ENCODE measurements at regions not wholly inside any gene's neighbourhood (a gene's known extent, or its start where the extent isn't known, plus 50 kb on each side); places are given as distances from the start of the nearest gene placed in this dataset.

GRCh38 chr12:63318933-63319332 lies 167.9 kb upstream of the AVPR1A start:
- no peak for DNase-seq

GRCh38 chr12:63318313-63318712 lies 167.3 kb upstream of the AVPR1A start:
- DNase-seq, result no peak

- DNase-seq, result no peak
Measured at GRCh38 chr12:63317880-63318279, 166.9 kb upstream of the AVPR1A start.

- no peak for DNase-seq
Measured at GRCh38 chr12:63317286-63317846, 166.4 kb upstream of the AVPR1A start.

DNA sequence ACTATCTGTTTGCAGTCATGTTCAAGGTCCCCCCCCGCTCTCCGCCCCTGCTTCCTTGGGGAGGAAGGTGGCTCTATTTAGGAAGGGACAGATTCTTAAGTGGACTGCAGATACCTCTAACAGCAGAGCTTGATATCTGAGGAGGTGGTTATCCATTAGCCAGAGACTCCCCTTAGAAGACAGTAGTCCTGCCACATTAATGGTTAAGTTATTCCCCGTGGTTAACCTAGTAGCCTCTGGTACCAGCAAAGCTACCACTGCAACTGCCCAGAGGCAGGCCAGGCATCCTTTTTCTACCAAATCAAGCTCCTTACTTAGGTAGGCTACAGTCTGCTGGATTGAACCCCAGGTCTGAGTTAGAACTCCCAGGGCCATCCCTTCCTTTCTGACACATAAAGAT lies 162.1 kb upstream of the AVPR1A start:
- no peak for DNase-seq

DNA sequence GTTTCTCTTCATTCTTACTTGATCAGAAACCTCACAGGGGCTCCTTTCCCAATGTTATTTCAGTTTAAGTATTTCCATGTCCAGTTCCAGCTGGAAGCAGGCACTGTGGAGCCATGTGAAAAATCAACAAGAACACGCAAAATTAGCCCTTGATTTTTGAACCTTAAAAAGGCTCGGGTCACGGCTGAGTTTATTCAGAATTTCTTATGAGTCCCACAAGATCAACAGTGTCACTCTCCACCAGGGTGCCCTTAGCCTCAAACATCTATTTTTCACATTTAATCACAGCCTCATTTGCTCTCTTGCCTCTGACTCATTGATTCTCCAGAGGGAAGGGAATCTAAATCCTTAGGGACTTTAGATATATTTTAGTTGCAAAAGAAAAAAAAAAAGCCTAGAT lies 157.7 kb upstream of the AVPR1A start:
- no peak for DNase-seq

- DNase-seq, result no peak
Measured at GRCh38 chr12:63307849-63308248, 156.8 kb upstream of the AVPR1A start.

DNA sequence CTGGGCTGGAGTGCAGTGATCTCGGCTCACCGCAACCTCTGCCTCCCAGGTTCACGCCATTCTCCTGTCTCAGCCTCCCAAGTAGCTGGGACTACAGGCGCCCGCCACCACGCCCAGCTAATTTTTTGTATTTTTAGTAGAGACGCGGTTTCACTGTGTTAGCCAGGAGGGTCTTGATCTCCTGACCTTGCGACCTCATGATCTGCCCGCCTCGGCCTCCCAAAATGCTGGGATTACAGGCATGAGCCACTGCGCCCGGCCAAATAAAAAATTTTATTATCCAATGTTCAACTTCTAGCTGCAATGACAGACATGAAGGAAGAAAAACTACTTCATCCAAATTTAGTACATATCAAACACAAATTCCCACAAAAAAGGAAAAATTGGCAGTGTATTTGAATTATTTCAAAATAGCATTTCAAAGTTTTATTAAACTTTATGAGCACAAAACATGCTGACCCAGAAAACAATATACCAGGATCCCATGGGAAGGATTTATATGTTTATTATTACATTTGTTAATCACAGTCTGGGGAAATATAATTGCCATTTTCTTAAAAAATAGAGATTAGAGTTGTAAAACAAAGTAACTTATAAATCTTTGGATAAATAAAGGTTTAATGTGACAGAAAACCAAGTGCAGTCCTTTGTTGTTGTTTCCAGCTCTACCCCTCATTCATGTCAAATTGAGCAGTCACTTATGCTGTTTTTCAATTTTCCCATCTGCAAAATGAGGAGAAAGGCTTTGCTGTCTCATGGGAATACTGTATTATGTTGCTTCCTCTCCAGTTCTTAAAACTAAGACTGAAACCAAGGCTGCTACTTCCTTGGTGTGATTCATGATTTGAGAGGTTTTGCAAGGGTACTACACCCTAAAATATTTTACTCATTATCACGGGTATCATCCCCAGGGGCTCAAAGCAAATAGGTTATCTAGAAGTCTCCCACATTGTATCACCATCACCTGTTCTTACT lies 155.2 kb upstream of the AVPR1A start:
- no peak for DNase-seq

DNA sequence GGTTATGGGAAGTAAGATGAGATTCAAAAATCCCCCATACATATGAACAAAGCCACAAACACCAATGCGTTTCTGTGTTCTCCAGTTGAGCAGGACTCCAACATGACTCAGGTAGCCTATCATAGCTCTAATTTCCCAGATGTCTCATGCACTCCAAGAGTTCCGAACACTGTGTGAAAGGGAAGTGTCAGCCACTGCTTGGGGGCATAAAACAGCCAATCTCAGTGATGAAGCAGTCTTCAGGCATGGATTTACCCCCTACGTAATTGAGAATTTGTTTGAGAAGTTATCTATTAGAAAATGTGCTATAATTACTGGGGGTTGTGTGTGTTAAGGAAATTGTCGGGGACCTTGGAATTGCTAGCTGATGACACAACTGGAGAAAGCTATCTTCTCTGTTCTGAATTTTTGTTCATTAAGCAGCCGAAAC lies 153.9 kb upstream of the AVPR1A start:
- DNase-seq, result no peak

- no peak for DNase-seq
Measured at GRCh38 chr12:63302941-63303536, 152.0 kb upstream of the AVPR1A start.

DNA sequence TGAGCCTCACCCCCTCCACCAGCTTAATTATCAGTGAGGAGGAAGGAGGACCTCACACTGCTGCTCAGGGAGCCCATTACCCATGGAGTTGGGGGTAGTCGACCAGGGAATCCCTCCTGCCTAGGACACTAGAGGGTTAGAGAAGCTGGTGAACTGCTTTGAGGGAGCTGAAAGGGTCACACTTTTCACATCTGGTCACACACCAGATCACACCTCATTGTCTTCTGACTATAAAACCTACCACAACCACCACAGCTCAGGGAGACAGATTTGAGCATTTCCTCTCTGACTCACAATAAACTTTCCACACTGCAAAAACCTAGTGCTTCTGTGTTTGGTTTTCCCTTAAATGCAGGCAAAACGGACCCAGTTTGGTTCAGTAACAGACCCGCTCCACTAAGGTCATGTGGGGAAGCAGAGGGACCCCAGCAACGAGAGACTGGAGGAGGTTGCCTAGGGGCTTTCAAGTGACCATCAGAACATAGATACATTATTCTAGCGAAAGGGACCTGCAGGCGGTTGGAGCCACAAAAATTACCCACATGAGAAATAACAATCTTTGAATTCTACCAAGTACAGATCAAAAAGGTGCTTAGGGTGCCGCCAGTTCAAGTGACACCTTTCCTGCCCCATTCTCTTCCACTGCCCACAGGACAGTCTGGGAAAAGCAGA lies 151.4 kb upstream of the AVPR1A start:
- DNase-seq, result no peak

GRCh38 chr12:63301311-63301710 lies 150.3 kb upstream of the AVPR1A start:
- DNase-seq, result no peak

- DNase-seq, result no peak
Measured at GRCh38 chr12:63298386-63298930, 147.5 kb upstream of the AVPR1A start.

DNA sequence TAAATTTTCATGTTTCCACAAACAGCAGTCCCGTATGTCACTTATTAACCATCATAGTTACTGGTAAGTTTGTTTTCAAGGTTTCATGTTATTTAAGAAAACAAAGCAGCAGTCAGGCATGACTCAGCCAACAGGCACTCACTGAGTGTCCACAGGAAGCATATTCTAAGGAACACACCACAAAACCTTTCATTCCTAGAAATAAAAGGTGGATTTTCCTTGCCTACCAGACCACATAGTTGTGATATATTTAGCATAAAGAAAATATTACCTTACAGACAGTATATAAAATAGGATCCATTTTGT lies 143.3 kb upstream of the AVPR1A start:
- DNase-seq, result no peak

- DNase-seq, result no peak
Measured at GRCh38 chr12:63292471-63293221, 141.6 kb upstream of the AVPR1A start.

DNA sequence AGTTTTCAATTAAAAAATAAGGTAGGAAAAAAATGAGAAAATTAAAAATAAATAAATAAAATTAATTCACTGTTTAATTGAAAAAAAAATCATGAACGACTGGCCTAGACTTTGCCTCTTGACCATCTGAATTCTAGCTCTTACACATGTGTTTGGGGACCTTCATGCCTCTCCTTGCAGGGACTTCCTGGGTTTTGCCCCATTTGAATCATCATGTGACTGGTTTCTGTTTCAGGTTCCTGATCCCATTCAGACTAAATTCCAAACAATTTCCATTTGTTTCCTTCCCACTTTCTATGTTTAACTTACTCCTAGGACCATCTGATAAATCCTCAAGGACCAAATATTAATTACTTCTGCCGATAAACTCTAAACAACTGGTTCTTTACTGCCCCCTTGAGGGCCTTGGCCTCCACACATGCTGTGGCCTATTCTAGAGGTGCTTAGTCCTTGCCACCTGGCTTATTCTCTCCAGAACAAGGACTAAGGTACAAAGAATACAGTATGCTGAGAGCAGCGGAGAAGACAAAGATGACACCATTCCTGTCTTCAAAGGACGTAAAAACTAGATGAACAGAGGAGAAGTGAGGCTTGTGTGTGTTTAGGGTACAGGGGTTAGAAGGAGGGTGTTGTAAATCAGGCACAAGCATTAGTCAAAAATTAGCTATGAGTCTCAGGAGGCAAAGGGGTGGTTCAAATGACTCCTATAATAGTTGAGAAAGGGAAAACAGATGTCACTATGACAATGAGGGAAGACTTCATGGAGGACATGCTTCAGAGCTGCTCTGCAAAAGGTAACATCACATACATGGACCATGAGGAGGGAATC lies 125.8 kb upstream of the AVPR1A start:
- no peak for DNase-seq

GRCh38 chr12:63266988-63267387 lies 116.0 kb upstream of the AVPR1A start:
- DNase-seq, result no peak

GRCh38 chr12:63264629-63265028 lies 113.6 kb upstream of the AVPR1A start:
- DNase-seq, result no peak

DNA sequence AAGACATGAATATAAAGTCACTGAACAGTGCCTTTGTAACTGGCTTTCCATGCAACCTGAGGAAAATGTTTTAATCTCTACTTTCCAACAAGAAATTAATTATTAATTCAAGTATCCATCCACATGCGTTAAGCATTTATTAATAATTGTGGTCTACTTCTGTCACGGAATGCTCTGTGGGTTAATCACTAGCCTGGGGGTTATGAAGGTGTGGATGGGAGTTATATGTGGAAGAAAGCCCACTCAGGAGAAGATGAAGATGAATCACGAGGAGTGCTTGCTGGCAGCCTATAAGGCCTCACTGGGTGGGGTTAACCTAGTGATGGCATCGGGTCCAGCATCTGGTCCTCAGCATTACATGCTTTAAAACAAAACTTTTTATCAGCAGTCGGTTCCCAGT lies 99.5 kb upstream of the AVPR1A start:
- DNase-seq, result no peak

DNA sequence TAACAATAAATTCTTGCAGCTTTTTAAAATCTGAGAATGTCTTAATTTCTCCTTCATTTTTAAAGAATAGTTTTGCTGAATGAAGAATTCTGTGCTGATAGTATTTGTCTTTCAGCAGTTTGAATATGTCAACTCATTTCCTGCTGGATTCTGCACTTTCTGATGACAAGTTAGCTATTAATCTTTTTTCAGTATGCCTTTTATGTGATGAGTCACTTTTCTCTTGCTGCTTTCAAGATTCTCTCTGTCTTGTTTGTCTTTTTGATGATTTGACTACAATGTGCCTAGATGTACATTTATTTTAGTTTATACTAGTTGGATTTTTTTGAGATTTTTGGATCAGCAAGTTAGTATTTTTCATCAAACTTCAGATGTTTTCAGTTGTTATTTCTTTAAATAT lies 87.9 kb upstream of the AVPR1A start:
- DNase-seq, result no peak

- DNase-seq, result no peak
Measured at GRCh38 chr12:63232896-63233295, 81.9 kb upstream of the AVPR1A start.

- no peak for DNase-seq
Measured at GRCh38 chr12:63228853-63229252, 77.9 kb upstream of the AVPR1A start.

Data from left hindlimb (tissue), 1 donor.